GM18505 (cell line): ENCODE measurements at regions not wholly inside any gene's neighbourhood (a gene's known extent, or its start where the extent isn't known, plus 50 kb on each side); places are given as distances from the start of the nearest gene placed in this dataset.
A peak's percentile ranks its signal among the peaks of the same experiment; 100 is the strongest.
"Not testable (repeated sequence)": the region's sequence is repeated elsewhere in the genome, so short reads cannot be mapped to it uniquely, and the experiment has no call there.

Experiments used
- ATAC-seq: cut with Tn5 transposase; IDR thresholded peaks from one replicate; pipeline ENCODE4 v1.9.1; 2021; ENCODE audit not compliant: unreplicated experiment
- POLR2A ChIP-seq: IDR thresholded peaks from 4 replicates; pipeline ENCODE4 v1.6.1; 2011; ENCODE audit warnings: borderline replicate concordance; ENCODE audit not compliant: insufficient read depth, insufficient read length; ENCODE audit errors: extremely low read depth

DNA sequence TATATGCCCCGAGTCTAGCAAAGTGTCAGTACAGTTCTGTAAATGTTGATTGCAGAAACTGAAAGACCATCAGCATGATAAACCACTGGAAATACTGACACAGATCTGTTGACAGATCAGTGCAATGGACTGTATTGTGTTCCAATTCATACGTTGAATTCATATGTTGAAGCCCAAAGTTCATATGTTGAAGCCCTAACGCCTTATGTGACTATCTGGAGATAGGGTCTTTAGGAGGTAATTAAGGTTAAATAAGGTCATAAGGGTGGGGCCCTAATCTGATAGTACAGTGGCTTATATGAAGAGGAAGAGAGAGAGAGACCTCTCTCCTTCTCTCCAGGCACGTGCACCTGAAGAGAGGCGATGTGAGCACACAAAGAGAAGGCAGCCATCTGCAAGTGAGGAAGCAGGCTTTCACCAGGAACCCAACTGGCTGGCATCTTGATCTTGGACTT, 144.7 kb downstream of the MRPL39 start:
- TF ChIP-seq POLR2A, result peak; percentile 46
- ATAC-seq, result peak; percentile 45

DNA sequence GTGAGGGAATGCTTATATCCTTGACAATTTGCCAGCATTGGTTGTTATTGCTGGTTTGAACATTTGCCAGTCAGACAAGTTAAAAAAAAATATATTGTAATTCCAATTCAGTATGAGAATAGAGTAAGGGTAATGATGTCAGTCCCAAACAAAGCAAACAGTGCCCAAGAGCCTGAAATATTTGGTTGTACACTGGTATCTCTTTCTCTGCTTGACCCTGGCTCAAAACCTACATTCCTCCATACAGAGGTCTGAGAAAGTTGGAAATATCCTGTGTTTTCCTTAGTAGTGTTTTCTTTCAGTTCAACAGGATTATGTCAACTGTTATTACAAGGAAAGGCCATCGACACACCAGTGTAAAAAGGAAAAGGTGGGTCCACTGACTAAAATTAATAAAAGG, 145.6 kb downstream of the MRPL39 start:
- ATAC-seq, result no peak
- TF ChIP-seq POLR2A, result no peak

DNA sequence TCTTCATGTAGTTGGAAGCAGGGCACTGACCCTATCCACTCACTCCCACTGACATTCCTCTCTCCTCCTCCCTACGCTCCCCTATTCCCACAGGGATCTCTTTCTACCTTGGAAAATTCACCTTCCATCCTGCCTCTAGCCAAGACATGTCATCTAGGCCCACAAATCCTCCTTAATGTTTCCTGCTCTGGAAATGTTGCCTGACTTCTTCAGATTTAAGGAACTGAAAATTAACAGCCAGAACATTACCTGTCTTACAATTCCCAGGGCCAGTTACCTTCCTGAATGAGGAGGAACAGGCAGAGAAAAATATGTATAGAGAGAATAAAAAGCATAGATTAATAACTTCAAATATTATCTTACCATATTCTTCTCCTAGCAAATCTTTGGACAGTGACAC, 147.3 kb downstream of the MRPL39 start:
- TF ChIP-seq POLR2A, result no peak
- ATAC-seq, result no peak

DNA sequence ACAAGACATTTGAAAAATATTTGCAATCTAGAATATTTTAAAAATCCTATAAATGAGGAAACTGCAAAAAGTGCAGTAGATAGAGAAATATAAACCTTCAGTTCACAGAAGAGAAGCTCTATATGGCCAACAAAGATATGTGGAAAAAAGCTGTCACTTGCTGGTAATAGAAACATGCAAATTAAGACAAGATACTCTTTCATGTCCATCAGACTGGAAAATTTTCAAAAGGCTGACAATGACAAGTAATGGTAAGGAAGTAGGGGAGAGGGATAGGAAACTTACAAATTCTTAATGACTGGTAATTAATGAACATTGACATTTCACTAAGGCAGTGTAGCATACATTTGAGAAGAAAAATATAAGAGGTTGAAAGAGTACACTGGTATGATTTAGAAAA, 147.9 kb downstream of the MRPL39 start:
- ATAC-seq, result no peak

DNA sequence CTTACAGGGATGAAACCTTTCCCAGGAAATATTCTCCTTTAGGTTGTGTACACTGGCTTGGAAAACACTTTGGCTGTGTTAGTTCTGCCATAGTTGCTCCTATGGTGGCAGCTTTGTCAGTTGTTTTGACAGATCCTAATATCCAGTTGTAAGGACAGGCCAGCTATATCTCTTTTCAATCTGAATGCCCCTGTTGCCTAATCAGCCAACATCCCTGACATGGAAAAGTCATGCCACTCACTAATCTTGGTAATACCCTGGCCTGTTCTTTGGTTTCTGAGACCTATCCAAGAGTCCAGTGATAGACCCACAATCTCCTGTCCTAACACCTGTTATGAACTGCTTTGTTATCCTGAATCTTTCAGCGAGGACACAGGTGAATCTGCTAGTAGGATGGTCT, 148.8 kb downstream of the MRPL39 start:
- no peak for ATAC-seq
- no peak for TF ChIP-seq POLR2A

More for the DNA sequence above, 147.9 kb downstream of the MRPL39 start:
- peak; percentile 29 for TF ChIP-seq POLR2A

DNA sequence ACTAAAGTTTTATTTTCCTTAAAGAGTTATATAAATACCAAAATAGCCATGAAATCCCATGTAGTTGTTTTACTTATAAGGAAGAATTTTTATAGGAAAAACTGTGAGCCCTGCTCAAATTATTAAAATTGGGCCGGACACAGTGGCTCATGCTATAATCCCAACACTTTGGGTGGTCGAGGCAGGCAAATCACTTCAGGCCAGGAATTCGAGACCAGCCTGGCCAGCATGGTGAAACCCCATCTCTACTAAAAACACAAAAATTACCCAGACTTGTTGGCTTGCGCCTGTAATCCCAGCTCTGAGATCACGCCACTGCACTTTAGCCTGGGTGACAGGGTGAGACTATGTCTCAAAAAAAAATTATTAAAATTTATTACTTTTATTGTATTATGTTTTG, 149.3 kb downstream of the MRPL39 start:
- no peak for TF ChIP-seq POLR2A
- ATAC-seq, result no peak

DNA sequence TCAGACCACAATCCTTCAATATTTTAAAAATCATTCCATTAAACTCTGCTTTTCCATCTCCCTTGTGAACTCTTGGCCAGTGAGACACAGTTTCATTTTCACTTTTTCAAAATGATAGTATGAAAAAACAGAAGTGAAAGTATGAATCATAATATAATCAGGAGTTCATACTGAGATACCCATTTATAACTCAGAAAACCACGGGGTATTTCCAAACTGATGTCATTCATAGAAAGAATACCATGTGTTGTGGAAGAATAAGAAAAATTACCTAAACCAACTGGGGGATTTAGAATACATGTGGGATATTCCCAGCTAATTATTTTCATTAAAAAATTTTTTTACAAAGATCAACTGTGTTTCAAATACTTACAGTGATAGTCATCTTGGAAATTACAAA, 149.9 kb downstream of the MRPL39 start:
- no peak for TF ChIP-seq POLR2A
- peak; percentile 58 for ATAC-seq

DNA sequence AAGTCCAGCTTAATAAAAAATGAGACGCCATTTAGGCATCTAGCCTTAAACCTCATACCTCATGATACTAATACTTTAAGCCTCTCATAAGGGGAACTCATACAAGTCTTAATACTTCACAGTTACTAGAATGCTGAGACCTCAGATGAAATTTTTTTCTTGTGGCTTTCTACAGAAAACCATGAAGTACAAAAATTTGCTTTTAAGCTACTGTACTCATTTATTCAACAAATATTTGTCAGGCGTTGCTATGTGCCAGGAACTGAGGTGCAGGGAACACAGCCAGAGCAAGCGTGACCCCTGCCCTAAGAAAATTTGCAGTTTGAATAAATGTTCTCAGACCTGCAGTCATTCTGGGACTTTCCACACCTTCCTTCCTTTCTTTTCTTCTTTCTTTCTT, 150.6 kb downstream of the MRPL39 start:
- peak; percentile 44 for ATAC-seq
- no peak for TF ChIP-seq POLR2A

DNA sequence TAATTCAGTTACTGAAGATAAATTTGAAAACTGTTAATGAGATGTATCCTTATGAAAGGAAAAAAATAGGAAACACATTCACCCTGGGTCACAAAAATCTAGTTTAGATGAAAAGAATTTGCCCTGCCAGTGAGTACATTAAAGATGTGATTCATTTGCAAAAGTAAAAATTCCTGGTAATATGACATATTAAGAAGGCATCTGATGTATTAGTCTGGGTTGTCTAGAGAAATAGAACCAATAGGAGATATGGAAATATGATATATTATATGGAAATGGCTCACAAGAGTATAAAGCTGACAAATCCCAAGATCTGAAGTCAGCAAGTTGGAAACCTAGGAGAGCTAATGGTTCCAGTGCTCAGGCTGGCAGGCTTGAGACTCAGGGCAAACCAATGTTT, 153.8 kb downstream of the MRPL39 start:
- no peak for TF ChIP-seq POLR2A
- ATAC-seq, result no peak

DNA sequence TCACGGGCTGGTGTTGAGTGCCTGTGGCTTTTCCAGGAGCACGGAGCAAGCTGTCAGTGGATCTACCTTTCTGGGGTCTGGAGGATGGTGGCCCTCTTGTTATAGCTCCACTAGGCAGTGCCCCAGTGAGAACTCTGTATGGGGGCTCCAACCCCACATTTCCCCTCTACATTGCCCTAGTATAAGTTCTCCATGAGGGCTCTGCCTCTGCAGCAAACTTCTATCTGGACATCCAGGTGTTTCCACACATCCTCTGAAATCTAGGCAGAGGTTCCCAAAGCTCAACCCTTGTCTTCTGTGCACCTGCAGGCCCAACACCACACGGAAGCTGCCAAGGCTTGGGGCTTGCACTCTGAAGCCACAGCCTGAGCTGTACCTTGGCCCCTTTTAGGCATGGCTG, 157.3 kb downstream of the MRPL39 start:
- TF ChIP-seq POLR2A, result no peak
- ATAC-seq, result no peak

DNA sequence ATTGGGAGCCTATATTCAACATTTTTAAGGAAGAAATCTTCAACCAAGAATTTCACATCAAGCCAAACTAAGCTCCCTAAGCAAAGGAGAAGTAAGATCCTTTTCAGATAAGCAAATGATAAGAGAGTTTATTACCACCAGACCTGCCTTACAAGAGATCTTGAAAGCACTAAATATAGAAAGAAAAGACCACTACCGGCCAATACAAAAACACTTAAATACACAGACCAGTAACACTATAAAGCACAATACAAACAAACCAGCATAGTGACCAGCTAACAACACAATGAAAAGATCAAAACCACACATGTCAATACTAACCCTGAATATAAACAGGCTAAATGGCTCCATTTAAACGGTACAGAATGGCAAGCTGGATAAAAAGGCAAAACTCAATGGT, 165.4 kb downstream of the MRPL39 start:
- no peak for ATAC-seq
- TF ChIP-seq POLR2A, result no peak

DNA sequence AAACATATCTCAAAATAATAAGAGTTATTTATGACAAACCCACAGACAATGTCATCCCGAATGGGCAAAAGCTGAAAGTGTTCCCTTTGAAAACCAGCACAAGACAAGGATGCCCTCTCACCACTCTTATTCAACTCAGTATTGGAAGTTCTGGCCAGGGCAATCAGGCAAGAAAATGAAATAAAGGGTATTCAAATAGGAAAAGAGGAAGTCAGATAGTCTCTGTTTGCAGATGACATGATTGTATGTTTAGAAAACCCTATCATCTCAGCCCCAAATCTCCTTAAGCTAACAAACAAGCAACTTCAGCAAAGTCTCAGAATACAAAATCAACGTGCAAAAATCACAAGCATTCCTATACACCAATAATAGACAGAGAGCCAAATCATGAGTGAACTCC, 169.8 kb downstream of the MRPL39 start:
- not testable (repeated sequence) for ATAC-seq

DNA sequence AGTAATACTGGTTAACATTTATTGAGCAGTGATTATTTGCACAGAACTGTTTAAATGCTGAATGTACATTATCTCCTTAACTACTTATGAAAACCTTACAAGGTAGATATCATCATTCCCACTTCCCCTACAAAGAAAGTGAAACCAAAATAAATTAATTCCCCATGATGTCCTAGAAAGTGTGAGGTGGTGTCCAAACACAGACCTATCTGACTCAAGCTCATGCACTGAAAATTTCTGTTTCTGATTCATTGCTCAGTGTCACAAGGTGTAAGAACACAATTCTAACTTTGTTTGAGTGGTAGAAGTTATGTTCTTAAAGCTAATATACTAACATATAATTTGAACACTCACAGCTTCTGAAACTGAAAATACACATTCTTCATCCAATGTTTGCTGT, 178.7 kb downstream of the MRPL39 start:
- peak; percentile 21 for TF ChIP-seq POLR2A
- no peak for ATAC-seq

DNA sequence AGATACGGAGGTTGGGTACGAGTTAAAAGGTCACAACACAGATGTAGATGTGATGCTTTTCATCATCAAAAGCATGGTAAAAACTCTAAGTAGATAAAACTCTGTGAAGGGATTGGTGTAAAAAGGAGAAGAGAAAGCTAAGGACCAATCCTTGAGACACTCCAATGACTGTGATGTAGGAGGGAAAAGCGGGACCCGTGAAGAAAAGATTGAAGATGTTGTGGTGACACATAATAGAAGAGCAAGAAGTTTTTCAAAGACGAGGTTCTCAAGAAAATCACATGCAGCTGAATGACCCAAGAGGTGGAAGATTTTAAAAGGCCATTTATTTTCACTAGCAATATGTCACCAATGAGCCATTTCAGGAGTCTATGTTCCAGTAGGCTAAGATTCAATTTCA, 179.5 kb downstream of the MRPL39 start:
- ATAC-seq, result no peak
- peak; percentile 2 for TF ChIP-seq POLR2A

DNA sequence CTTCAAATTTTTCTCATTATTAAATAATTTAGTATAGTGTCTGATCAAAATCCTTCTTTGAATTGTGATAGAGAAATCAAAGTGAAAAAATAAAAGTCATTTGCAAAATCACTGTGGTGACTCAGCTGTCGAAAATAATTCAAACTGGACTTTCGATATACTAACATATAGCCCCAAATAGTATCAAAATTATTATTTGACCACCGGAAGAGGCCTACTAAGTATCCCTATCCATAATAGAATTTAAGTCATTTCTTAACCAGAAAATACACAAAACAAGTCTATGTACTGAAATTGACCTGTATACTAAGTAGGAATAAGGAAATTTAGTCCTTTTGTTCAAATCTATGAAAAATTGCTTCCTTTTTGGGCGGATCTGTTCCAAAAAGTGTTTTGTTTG, 180.7 kb downstream of the MRPL39 start:
- no peak for TF ChIP-seq POLR2A
- no peak for ATAC-seq
